Keratinocyte (primary cell): ENCODE measurements at regions not wholly inside any gene's neighbourhood (a gene's known extent, or its start where the extent isn't known, plus 50 kb on each side); places are given as distances from the start of the nearest gene placed in this dataset.

Source experiments
- EZH2 ChIP-seq: IDR thresholded peaks from one replicate; pipeline ENCODE4 v1.6.1; 2012; ENCODE audit warnings: inconsistent platforms, mild to moderate bottlenecking, low read length, moderate library complexity
- TF ChIP-seq, protein P1 (sequence below), 3 experiments: IDR thresholded peaks in 1 of 3; conservative IDR thresholded peaks in 1 of 3; optimal IDR thresholded peaks in 1 of 3; 2 replicates in 2 of 3; 3 replicates in 1 of 3; pipeline versions ENCODE3 to v1.5.1; 2011; ENCODE audit warnings: low read length in 3 of 3, mild to moderate bottlenecking in 3 of 3, moderate library complexity in 2 of 3, control low read depth in 1 of 3, inconsistent platforms in 1 of 3; ENCODE audit not compliant: insufficient read depth in 2 of 3; ENCODE audit errors: extremely low read depth in 1 of 3

DNA sequence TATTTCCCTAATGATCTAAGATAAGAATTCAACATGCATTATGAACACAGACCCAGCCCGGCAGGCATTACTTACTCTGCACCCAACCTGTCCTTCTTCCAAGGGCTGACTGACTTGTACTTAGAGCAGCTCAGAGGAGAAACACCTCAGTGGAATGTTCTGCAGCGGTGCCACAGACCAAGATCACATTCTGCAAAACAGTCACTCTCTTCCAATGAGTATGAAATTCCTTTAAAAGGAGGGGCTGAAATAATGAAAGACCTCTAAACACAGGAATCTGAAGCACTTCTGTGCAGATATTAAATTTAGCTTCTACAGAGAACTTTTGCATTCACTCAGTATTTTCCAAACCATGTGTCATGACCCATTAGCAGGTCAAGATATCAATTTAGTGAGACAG is 172.9 kb downstream of the ZDHHC21 start:
- TF ChIP-seq, protein P1, sequence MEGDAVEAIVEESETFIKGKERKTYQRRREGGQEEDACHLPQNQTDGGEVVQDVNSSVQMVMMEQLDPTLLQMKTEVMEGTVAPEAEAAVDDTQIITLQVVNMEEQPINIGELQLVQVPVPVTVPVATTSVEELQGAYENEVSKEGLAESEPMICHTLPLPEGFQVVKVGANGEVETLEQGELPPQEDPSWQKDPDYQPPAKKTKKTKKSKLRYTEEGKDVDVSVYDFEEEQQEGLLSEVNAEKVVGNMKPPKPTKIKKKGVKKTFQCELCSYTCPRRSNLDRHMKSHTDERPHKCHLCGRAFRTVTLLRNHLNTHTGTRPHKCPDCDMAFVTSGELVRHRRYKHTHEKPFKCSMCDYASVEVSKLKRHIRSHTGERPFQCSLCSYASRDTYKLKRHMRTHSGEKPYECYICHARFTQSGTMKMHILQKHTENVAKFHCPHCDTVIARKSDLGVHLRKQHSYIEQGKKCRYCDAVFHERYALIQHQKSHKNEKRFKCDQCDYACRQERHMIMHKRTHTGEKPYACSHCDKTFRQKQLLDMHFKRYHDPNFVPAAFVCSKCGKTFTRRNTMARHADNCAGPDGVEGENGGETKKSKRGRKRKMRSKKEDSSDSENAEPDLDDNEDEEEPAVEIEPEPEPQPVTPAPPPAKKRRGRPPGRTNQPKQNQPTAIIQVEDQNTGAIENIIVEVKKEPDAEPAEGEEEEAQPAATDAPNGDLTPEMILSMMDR (optimal IDR thresholded peaks at IDR 0.05 in 1 of 3, IDR thresholded peaks at IDR 0.05 in 1 of 3, conservative IDR thresholded peaks at IDR 0.05 in 1 of 3; ENCODE audit: extremely low read depth in 1 of 3, insufficient read depth in 2 of 3, low read length in 3 of 3) = no peak
- no peak for TF ChIP-seq EZH2
